GM12878 (cell line): ENCODE measurements at regions not wholly inside any gene's neighbourhood (a gene's known extent, or its start where the extent isn't known, plus 50 kb on each side); places are given as distances from the start of the nearest gene placed in this dataset.

Experiments used
- ATAC-seq: fragments of 200-7000 bp; cut with Tn5 transposase; 3 replicates; pipeline ENCODE4 v1.9.1; 2020; ENCODE audit warnings: mild to moderate bottlenecking, moderate library complexity
- BruUV-seq: library from RNA; stranded (reverse); fragments of 400-500 nt; replicated peaks from 2 replicates; lab custom pipeline; 2021; lab: Mats Ljungman, UMichigan
- CTCF ChIA-PET: fragments of 300-600 bp; sonication (Branson Sonifier 250); formaldehyde crosslinking; extraction: SDS; loops from one replicate; lab custom pipeline; 2021; ENCODE audit warnings: inconsistent platforms; lab: Yijun Ruan, JAX
- POLR2A ChIA-PET: fragments of 350-600 bp; formaldehyde crosslinking; extraction: SDS; loops from one replicate; lab custom pipeline; 2021; ENCODE audit warnings: inconsistent platforms; lab: Charles Lee
- RAD21 ChIA-PET: fragments of 300-600 bp; sonication (Branson Sonifier 250); formaldehyde crosslinking; loops from one replicate; lab custom pipeline; 2023; ENCODE audit warnings: antibody characterized with exemption; ENCODE audit not compliant: unreplicated experiment; lab: Charles Lee
- SMC1A ChIA-PET: fragments of 300-600 bp; sonication (Branson Sonifier 250); formaldehyde crosslinking; loops from one replicate; lab custom pipeline; 2023; ENCODE audit not compliant: unreplicated experiment, uncharacterized antibody; lab: Charles Lee
- DNase-seq: peaks from one replicate; pipeline ENCODE4 v3.0.0-alpha.2; 2011; ENCODE audit warnings: low read depth, low spot score
- FAIRE-seq: peaks from 3 replicates; lab custom pipeline; 2011; peaks lifted over from hg19 to GRCh38; lab: Jason Lieb, UNC
- H2AFZ ChIP-seq: 2 replicates; pipeline ENCODE4 v1.6.0; 2011; ENCODE audit warnings: low read depth, low read length, control low read depth; ENCODE audit not compliant: control insufficient read depth
- H3K27ac ChIP-seq: 2 replicates; pipeline ENCODE4 v1.5.1; 2011; ENCODE audit warnings: control low read depth; ENCODE audit not compliant: control insufficient read depth, insufficient read depth
- H3K27me3 ChIP-seq, 2 experiments: replicated peaks in 1 of 2; 2 replicates each; pipeline versions ENCODE4 v1.6.0 to v1.6.1; 2011; ENCODE audit warnings: low read length in 1 of 2; ENCODE audit not compliant: control insufficient read depth in 2 of 2, insufficient read depth in 2 of 2
- H3K36me3 ChIP-seq, 2 experiments: 2 replicates each; pipeline ENCODE4 v1.5.1; 2011; ENCODE audit warnings: low read length in 1 of 2; ENCODE audit not compliant: control insufficient read depth in 2 of 2, insufficient read depth in 2 of 2
- H3K4me1 ChIP-seq: 2 replicates; pipeline ENCODE4 v1.6.1; 2011; ENCODE audit warnings: mild to moderate bottlenecking, low read length, moderate library complexity, mixed read lengths; ENCODE audit not compliant: control insufficient read depth, insufficient read depth
- H3K4me2 ChIP-seq: 2 replicates; pipeline ENCODE4 v1.6.0; 2011; ENCODE audit warnings: control low read depth; ENCODE audit not compliant: control insufficient read depth, insufficient read depth
- H3K4me3 ChIP-seq: fragments of 200-600 bp; sonication (generic); 2 replicates; pipeline ENCODE4 v1.5.1; 2016
- H3K79me2 ChIP-seq: 2 replicates; pipeline ENCODE4 v1.6.0; 2011; ENCODE audit warnings: low read length; ENCODE audit not compliant: control insufficient read depth, insufficient read depth
- H3K9ac ChIP-seq: 2 replicates; pipeline ENCODE4 v1.8.0; 2011; ENCODE audit warnings: low read length, control low read depth, mixed read lengths; ENCODE audit not compliant: control insufficient read depth, insufficient read depth
- H3K9me3 ChIP-seq: replicated peaks from 3 replicates; pipeline ENCODE4 v1.5.1; 2011; ENCODE audit warnings: mild to moderate bottlenecking, low read length; ENCODE audit not compliant: control insufficient read depth, insufficient read depth
- H4K20me1 ChIP-seq: 2 replicates; pipeline ENCODE4 v1.6.0; 2011; ENCODE audit not compliant: control insufficient read depth, insufficient read depth
- BACH1 ChIP-seq: fragments of 450-650 bp; IDR thresholded peaks from 2 replicates; pipeline ENCODE4 v1.6.1; 2017; ENCODE audit warnings: mild to moderate bottlenecking, borderline replicate concordance
- BCL3 ChIP-seq: IDR thresholded peaks from 2 replicates; pipeline ENCODE4 v1.6.1; 2011; ENCODE audit warnings: borderline replicate concordance, low read depth, mild to moderate bottlenecking, moderate library complexity, low read length; ENCODE audit not compliant: insufficient read depth, poor library complexity, severe bottlenecking
- BCLAF1 ChIP-seq: fragments of 450-650 bp; IDR thresholded peaks from 2 replicates; pipeline ENCODE4 v1.6.1; 2017; ENCODE audit warnings: antibody characterized with exemption, mild to moderate bottlenecking, moderate library complexity
- CHD4 ChIP-seq: fragments of 200-600 bp; sonication (generic); IDR thresholded peaks from 2 replicates; pipeline ENCODE4 v1.6.1; 2016; ENCODE audit warnings: mild to moderate bottlenecking
- EED ChIP-seq: sonication (generic); IDR thresholded peaks from 2 replicates; pipeline ENCODE4 v1.6.1; 2016; ENCODE audit warnings: antibody characterized with exemption, low read depth
- ETV6 ChIP-seq, 2 experiments: fragments of 450-650 bp in 1 of 2; IDR thresholded peaks in 1 of 2; conservative IDR thresholded peaks in 1 of 2; 2 replicates each; pipeline ENCODE4 v1.6.1; 2014; ENCODE audit warnings: antibody characterized with exemption in 1 of 2, borderline replicate concordance in 1 of 2, low read depth in 1 of 2, mild to moderate bottlenecking in 1 of 2, moderate library complexity in 1 of 2
- IKZF1 ChIP-seq: fragments of 450-650 bp; conservative IDR thresholded peaks from 2 replicates; pipeline ENCODE4 v1.6.1; 2017; ENCODE audit warnings: antibody characterized with exemption, mild to moderate bottlenecking
- MEF2A ChIP-seq: IDR thresholded peaks from 2 replicates; pipeline ENCODE4 v1.6.1; 2011; ENCODE audit warnings: low read depth, mild to moderate bottlenecking, low read length, moderate library complexity; ENCODE audit not compliant: insufficient read depth
- NFYA ChIP-seq: IDR thresholded peaks from 2 replicates; pipeline ENCODE4 v1.6.1; 2011; ENCODE audit warnings: low read depth, mild to moderate bottlenecking, low read length, improper control_type of control experiment, borderline replicate concordance
- PML ChIP-seq: IDR thresholded peaks from 2 replicates; pipeline ENCODE4 v1.6.1; 2012; ENCODE audit warnings: low read length, inconsistent platforms
- SIN3A ChIP-seq: IDR thresholded peaks from 2 replicates; pipeline ENCODE4 v1.6.1; 2012; ENCODE audit warnings: low read depth, low read length, improper control_type of control experiment
- SIX5 ChIP-seq: IDR thresholded peaks from 2 replicates; pipeline ENCODE4 v1.6.1; 2011; ENCODE audit warnings: mild to moderate bottlenecking, low read depth, low read length, moderate library complexity; ENCODE audit not compliant: severe bottlenecking
- SMC3 ChIP-seq: IDR thresholded peaks from 2 replicates; pipeline ENCODE4 v1.6.1; 2011; ENCODE audit warnings: low read length, improper control_type of control experiment, borderline replicate concordance
- USF1 ChIP-seq: IDR thresholded peaks from 2 replicates; pipeline ENCODE4 v1.6.1; 2011; ENCODE audit warnings: borderline replicate concordance, low read depth, mild to moderate bottlenecking, moderate library complexity, mixed read lengths, low read length; ENCODE audit not compliant: insufficient read depth; ENCODE audit errors: extremely low read length
- WRNIP1 ChIP-seq: IDR thresholded peaks from 2 replicates; pipeline ENCODE4 v1.6.1; 2011; ENCODE audit warnings: low read depth, low read length, improper control_type of control experiment, borderline replicate concordance
- YY1 ChIP-seq: IDR thresholded peaks from 2 replicates; pipeline ENCODE4 v1.6.1; 2011; ENCODE audit warnings: low read depth, mild to moderate bottlenecking, low read length
- ZBTB33 ChIP-seq: fragments of 450-650 bp; IDR thresholded peaks from 2 replicates; pipeline ENCODE4 v1.6.1; 2017; ENCODE audit warnings: mild to moderate bottlenecking
- ZNF217 ChIP-seq: fragments of 450-650 bp; IDR thresholded peaks from 2 replicates; pipeline ENCODE4 v1.6.1; 2017; ENCODE audit warnings: antibody characterized with exemption, mild to moderate bottlenecking
- WGBS: methylation state at CpG from one replicate; pipeline ENCODE4 v1.1.6; 2016; ENCODE audit warnings: low lambda C conversion rate; ENCODE audit not compliant: insufficient replicate concordance, insufficient coverage; ENCODE audit errors: missing lambda C conversion rate; 5-methylcytosine and 5-hydroxymethylcytosine counted together
- in situ Hi-C: fragments of 300-500 bp; cut with MboI; formaldehyde crosslinking; loops from 9 replicates; pipeline ENCODE4 v1.14.3; 2018; ENCODE audit warnings: mixed read lengths
- intact Hi-C: fragments of 100-400 bp; cut with micrococcal nuclease; formaldehyde crosslinking; loops from one replicate; pipeline ENCODE4 v1.14.2; 2022; ENCODE audit not compliant: unreplicated experiment

- Histone ChIP-seq H3K4me3 (no peak overlapping the region), H3K27ac (no peak overlapping the region), H4K20me1 (no peaks in the 10 kb centered on the region), H3K79me2 (no peaks in the 10 kb centered on the region), H3K9me3 (no peaks in the 10 kb centered on the region), H3K9ac (no peak overlapping the region), H3K36me3 (no peaks in the 10 kb centered on the region), H2AFZ (no peak overlapping the region), H3K27me3 (no peaks in the 10 kb centered on the region), H3K4me1 (no peaks in the 10 kb centered on the region), H3K4me2 (no peak overlapping the region)
- FAIRE-seq (no peak), ATAC-seq (no peak), DNase-seq (no peak)
- intact Hi-C loops = no loop called here
- BruUV-seq = no TSS peak
- CTCF ChIA-PET = no interaction called here
- RAD21 ChIA-PET = no interaction called here
- POLR2A ChIA-PET = no interaction called here
- TF ChIP-seq SMC3 = no peak
- TF ChIP-seq PML = no peak
- TF ChIP-seq IKZF1 = no peak
- no peak for TF ChIP-seq BACH1
- TF ChIP-seq USF1 = no peak
- TF ChIP-seq WRNIP1 = no peak
- TF ChIP-seq BCL3 = no peak
- TF ChIP-seq MEF2A = no peak
- no peak for TF ChIP-seq NFYA
- TF ChIP-seq YY1 = no peak
- no peak for TF ChIP-seq SIN3A
- TF ChIP-seq ZNF217 = no peak
- no peak for TF ChIP-seq BCLAF1
- TF ChIP-seq ETV6 (conservative IDR thresholded peaks at IDR 0.05 in 1 of 2, IDR thresholded peaks at IDR 0.05 in 1 of 2; ENCODE audit: borderline replicate concordance in 1 of 2, low read depth in 1 of 2) = no peak
- no peak for TF ChIP-seq CHD4
- no peak for TF ChIP-seq ZBTB33
- no peak for TF ChIP-seq SIX5
- no peak for TF ChIP-seq EED
- SMC1A ChIA-PET = no interaction called here
- 24% methylated on average over 4 of the region's 4 CpGs for WGBS
- in situ Hi-C loops = no loop called here
Measured at GRCh38 chr16:8417145-8417544, 173.2 kb downstream of the TMEM114 start.
